A673 (cell line): ENCODE measurements at regions not wholly inside any gene's neighbourhood (a gene's known extent, or its start where the extent isn't known, plus 50 kb on each side); places are given as distances from the start of the nearest gene placed in this dataset.
A peak's percentile ranks its signal among the peaks of the same experiment; 100 is the strongest.

ENCODE experiments used
- BruUV-seq: library from RNA; stranded (reverse); fragments of 400-500 nt; replicated peaks from 2 replicates; lab custom pipeline; 2021; lab: Mats Ljungman, UMichigan
- CTCF ChIA-PET: fragments of 300-600 bp; sonication (Branson Sonifier 250); formaldehyde crosslinking; loops from one replicate; lab custom pipeline; 2022; ENCODE audit warnings: antibody characterized with exemption; lab: Charles Lee
- POLR2A ChIA-PET: fragments of 300-600 bp; sonication (Branson Sonifier 250); formaldehyde crosslinking; loops from one replicate; lab custom pipeline; 2022; ENCODE audit warnings: antibody characterized with exemption; ENCODE audit not compliant: low non-redundant PET; lab: Charles Lee
- DNase-seq: peaks from one replicate; pipeline ENCODE4 v3.0.0-alpha.2; 2015; ENCODE audit warnings: low spot score
- H3K27ac ChIP-seq: fragments of 200-600 bp; sonication (generic); 2 replicates; pipeline ENCODE4 v1.5.1; 2016; ENCODE audit warnings: mixed run types, low read depth, mild to moderate bottlenecking, mixed read lengths, antibody characterized with exemption, low read length; ENCODE audit not compliant: poor library complexity, severe bottlenecking
- H3K27me3 ChIP-seq: fragments of 200-600 bp; sonication (generic); replicated peaks from 2 replicates; pipeline ENCODE4 v1.6.1; 2017; ENCODE audit warnings: mixed run types, low read depth, mild to moderate bottlenecking, mixed read lengths, antibody characterized with exemption, low read length; ENCODE audit not compliant: insufficient read depth, poor library complexity
- H3K36me3 ChIP-seq: fragments of 200-600 bp; sonication (generic); 2 replicates; pipeline ENCODE4 v1.6.1; 2016; ENCODE audit warnings: mixed run types, mild to moderate bottlenecking, mixed read lengths, antibody characterized with exemption, low read length; ENCODE audit not compliant: insufficient read depth, poor library complexity, severe bottlenecking
- H3K4me1 ChIP-seq: fragments of 200-600 bp; sonication (generic); 2 replicates; pipeline ENCODE4 v1.6.1; 2017; ENCODE audit warnings: mixed run types, mild to moderate bottlenecking, mixed read lengths, antibody characterized with exemption, low read length; ENCODE audit not compliant: insufficient read depth, poor library complexity, severe bottlenecking
- H3K4me3 ChIP-seq: fragments of 200-600 bp; sonication (generic); 2 replicates; pipeline ENCODE4 v1.5.1; 2016; ENCODE audit warnings: low read depth, mixed run types, mild to moderate bottlenecking, mixed read lengths, low read length; ENCODE audit not compliant: poor library complexity, severe bottlenecking
- H3K9me3 ChIP-seq: fragments of 200-600 bp; sonication (generic); 2 replicates; pipeline ENCODE4 v1.6.1; 2016; ENCODE audit warnings: mixed run types, low read depth, mild to moderate bottlenecking, mixed read lengths, antibody characterized with exemption, low read length; ENCODE audit not compliant: poor library complexity, severe bottlenecking
- CTCF ChIP-seq: fragments of 300-800, 200-600 bp; sonication (generic); conservative IDR thresholded peaks from 2 replicates; pipeline ENCODE4 v1.5.1; 2017; ENCODE audit warnings: low read depth, mild to moderate bottlenecking, antibody characterized with exemption, low read length, moderate library complexity, mixed read lengths
- EZH2 ChIP-seq: fragments of 200-600 bp; sonication (generic); IDR thresholded peaks from 2 replicates; pipeline ENCODE4 v1.6.1; 2017; ENCODE audit warnings: borderline replicate concordance, low read depth, mild to moderate bottlenecking, mixed read lengths, antibody characterized with exemption, low read length; ENCODE audit not compliant: poor library complexity, severe bottlenecking
- intact Hi-C: fragments of 100-400 bp; cut with micrococcal nuclease; formaldehyde crosslinking; loops from one replicate; pipeline ENCODE4 v1.10.0; 2022; ENCODE audit not compliant: unreplicated experiment

- intact Hi-C loops: no loop called here
- peak; percentile 15 for DNase-seq
- Histone ChIP-seq H3K4me3 (no peak overlapping the region), H3K27ac (no peak overlapping the region), H3K36me3 (no peaks in the 10 kb centered on the region), H3K4me1 (no peaks in the 10 kb centered on the region), H3K27me3 (no peaks in the 10 kb centered on the region), H3K9me3 (peaks cover 8% of the 10 kb centered on the region)
- no peak for TF ChIP-seq EZH2
- peak; percentile 59 for TF ChIP-seq CTCF
- POLR2A ChIA-PET: no interaction called here
- CTCF ChIA-PET: no interaction called here
- no TSS peak for BruUV-seq
Observed at GRCh38 chr4:128379860-128380259, 92.2 kb upstream of the PGRMC2 start.

GRCh38 chr4:128378668-128379067 is 91.1 kb upstream of the PGRMC2 start:
- POLR2A ChIA-PET: no interaction called here
- CTCF ChIA-PET: no interaction called here
- Histone ChIP-seq H3K4me3 (no peak overlapping the region), H3K27ac (no peak overlapping the region), H3K27me3 (no peaks in the 10 kb centered on the region), H3K4me1 (no peaks in the 10 kb centered on the region), H3K9me3 (peaks cover 8% of the 10 kb centered on the region), H3K36me3 (no peaks in the 10 kb centered on the region)
- intact Hi-C loops: no loop called here
- no TSS peak for BruUV-seq
- TF ChIP-seq EZH2: no peak
- no peak for TF ChIP-seq CTCF
- no peak for DNase-seq

GRCh38 chr4:128376958-128377357 is 89.3 kb upstream of the PGRMC2 start:
- CTCF ChIA-PET: no interaction called here
- Histone ChIP-seq H3K27me3 (no peaks in the 10 kb centered on the region), H3K27ac (no peak overlapping the region), H3K4me3 (no peak overlapping the region), H3K4me1 (no peaks in the 10 kb centered on the region), H3K9me3 (peaks cover 8% of the 10 kb centered on the region), H3K36me3 (no peaks in the 10 kb centered on the region)
- intact Hi-C loops: no loop called here
- BruUV-seq: no TSS peak
- no peak for DNase-seq
- no peak for TF ChIP-seq CTCF
- TF ChIP-seq EZH2: no peak
- POLR2A ChIA-PET: no interaction called here
